Spleen (tissue), 11 donors: ENCODE measurements at regions not wholly inside any gene's neighbourhood (a gene's known extent, or its start where the extent isn't known, plus 50 kb on each side); places are given as distances from the start of the nearest gene placed in this dataset.

Experiments
- DNase-seq: peaks from one replicate; pipeline ENCODE4 v3.0.0-alpha.2; 2020
- H3K27ac ChIP-seq, 8 donors: fragments of 200-600 bp; sonication (generic) in 7 of 8; 1 replicate in 4 of 8; 2 replicates in 4 of 8; pipeline versions ENCODE4 v1.5.0 to v1.8.0; 2016 to 2021; ENCODE audit warnings: inconsistent platforms in 4 of 8, mild to moderate bottlenecking in 4 of 8, moderate library complexity in 1 of 8
- H3K27me3 ChIP-seq, 7 donors: fragments of 200-600 bp; sonication (generic) in 6 of 7; replicated peaks in 1 of 7; 1 replicate in 4 of 7; 2 replicates in 3 of 7; pipeline versions ENCODE4 v1.5.0 to v1.8.0; 2016 to 2021; ENCODE audit warnings: inconsistent platforms in 3 of 7, mild to moderate bottlenecking in 1 of 7
- H3K36me3 ChIP-seq, 6 donors: fragments of 200-600 bp; sonication (generic) in 5 of 6; 1 replicate in 4 of 6; 2 replicates in 2 of 6; pipeline versions ENCODE4 v1.5.0 to v1.8.0; 2016 to 2021; ENCODE audit warnings: inconsistent platforms in 2 of 6
- H3K4me1 ChIP-seq, 6 donors: fragments of 200-600 bp; sonication (generic) in 5 of 6; 1 replicate in 3 of 6; 2 replicates in 3 of 6; pipeline versions ENCODE4 v1.5.0 to v1.8.0; 2016 to 2021; ENCODE audit warnings: inconsistent platforms in 3 of 6
- H3K4me3 ChIP-seq, 8 donors: fragments of 200-600 bp; sonication (generic) in 7 of 8; 1 replicate in 4 of 8; 2 replicates in 4 of 8; pipeline versions ENCODE4 v1.5.0 to v1.8.0; 2016 to 2021; ENCODE audit warnings: inconsistent platforms in 4 of 8, mild to moderate bottlenecking in 4 of 8, moderate library complexity in 2 of 8
- H3K9me3 ChIP-seq, 8 donors: fragments of 200-600 bp; sonication (generic) in 7 of 8; 1 replicate in 4 of 8; 2 replicates in 4 of 8; pipeline versions ENCODE4 v1.5.0 to v1.8.0; 2016 to 2021; ENCODE audit warnings: inconsistent platforms in 4 of 8
- CTCF ChIP-seq, 11 experiments: fragments of 200-600 bp in 7 of 11; fragments of 450-650 bp in 4 of 11; sonication (generic) in 4 of 11; IDR thresholded peaks in 8 of 11; conservative IDR thresholded peaks in 3 of 11; 1 replicate in 7 of 11; 2 replicates in 4 of 11; pipeline versions ENCODE4 v1.4.0 to v1.8.0; 2016 to 2021; ENCODE audit warnings: antibody characterized with exemption in 11 of 11, inconsistent platforms in 4 of 11, mild to moderate bottlenecking in 1 of 11
- POLR2A ChIP-seq, 3 donors: fragments of 450-650 bp; IDR thresholded peaks; one replicate each; pipeline ENCODE4 v1.5.1; 2017; ENCODE audit warnings: antibody characterized with exemption in 3 of 3, mild to moderate bottlenecking in 1 of 3
- POLR2AphosphoS5 ChIP-seq, 3 donors: sonication (generic); formaldehyde crosslinking; IDR thresholded peaks; one replicate each; pipeline ENCODE4 v1.5.1; 2017; ENCODE audit warnings: antibody characterized with exemption in 3 of 3
- WGBS, 5 donors: extraction: QIAGEN DNeasy Blood & Tissue Kit in 3 of 5; methylation state at CpG; one replicate each; pipeline versions ENCODE4 v1.1.5 to v1.1.7; 2013 to 2018; 5-methylcytosine and 5-hydroxymethylcytosine counted together
- intact Hi-C: fragments of 100-400 bp; cut with DNase I; formaldehyde crosslinking; loops from one replicate; pipeline ENCODE4 v1.15.0; 2023; ENCODE audit warnings: low total_unique reads
- donor health status: healthy with polysubstance abuse.
- donor health status: DM: no; HTN: no; CAD: no; lungs with moderate emphysema.
- donor health status: DM: no; HTN: no; CAD: no.
- donor health status: Bipolar disorder and iron deficiency.
- donor health status: healthy.
- donor health status: DM: no; HTN: no; CAD: no.
- donor health status: DM: yes; HTN: yes; CAD: no.

- intact Hi-C loops = no loop called here
- no peak for DNase-seq
- no peaks in the 10 kb centered on the region for H3K4me1 ChIP-seq
- no peak overlapping the region for H3K27ac ChIP-seq
- H3K36me3 ChIP-seq = no peaks in the 10 kb centered on the region
- H3K27me3 ChIP-seq = no peaks in the 10 kb centered on the region
- H3K4me3 ChIP-seq = no peak overlapping the region
- peaks cover 0 to 6% (median 0%) of the 10 kb centered on the region in 8 donors for H3K9me3 ChIP-seq
- TF ChIP-seq CTCF (IDR thresholded peaks at IDR 0.05 in 8 of 11, conservative IDR thresholded peaks at IDR 0.05 in 3 of 11) (no peak), POLR2AphosphoS5 (IDR thresholded peaks at IDR 0.05) (no peak), POLR2A (IDR thresholded peaks at IDR 0.05) (no peak)
- 92 to 97% (median 96%) methylated on average over 2 of the region's 2 CpGs for WGBS, 5 donors
Measured at GRCh38 chr6:21462519-21462852, 131.1 kb upstream of the SOX4 start.

GRCh38 chr6:21467091-21467490 is 126.5 kb upstream of the SOX4 start:
- TF ChIP-seq CTCF (IDR thresholded peaks at IDR 0.05 in 8 of 11, conservative IDR thresholded peaks at IDR 0.05 in 3 of 11) (no peak), POLR2AphosphoS5 (IDR thresholded peaks at IDR 0.05) (no peak), POLR2A (IDR thresholded peaks at IDR 0.05) (no peak)
- Histone ChIP-seq H3K27ac (no peak overlapping the region), H3K4me3 (no peak overlapping the region), H3K9me3 (peaks cover 0 to 6% (median 0%) of the 10 kb centered on the region in 8 donors), H3K27me3 (no peaks in the 10 kb centered on the region), H3K36me3 (no peaks in the 10 kb centered on the region), H3K4me1 (no peaks in the 10 kb centered on the region)
- 94 to 99% (median 98%) methylated on average over 2 to 8 of the region's 8 CpGs for WGBS, 5 donors
- intact Hi-C loops = no loop called here
- DNase-seq = no peak

- H3K36me3 ChIP-seq = no peaks in the 10 kb centered on the region
- DNase-seq = no peak
- no peaks in the 10 kb centered on the region for H3K4me1 ChIP-seq
- H3K4me3 ChIP-seq = no peak overlapping the region
- 60 to 95% (median 77%) methylated on average over 1 of the region's 1 CpG for WGBS, 5 donors
- no peak for TF ChIP-seq CTCF (IDR thresholded peaks at IDR 0.05 in 8 of 11, conservative IDR thresholded peaks at IDR 0.05 in 3 of 11)
- no peak for TF ChIP-seq POLR2A (IDR thresholded peaks at IDR 0.05)
- no peak for TF ChIP-seq POLR2AphosphoS5 (IDR thresholded peaks at IDR 0.05)
- H3K27me3 ChIP-seq = no peaks in the 10 kb centered on the region
- peaks cover 0 to 6% (median 0%) of the 10 kb centered on the region in 8 donors for H3K9me3 ChIP-seq
- no peak overlapping the region for H3K27ac ChIP-seq
- intact Hi-C loops = no loop called here
Measured at GRCh38 chr6:21468461-21468860, 125.1 kb upstream of the SOX4 start.

GRCh38 chr6:21469213-21469612 is 124.3 kb upstream of the SOX4 start:
- TF ChIP-seq CTCF (IDR thresholded peaks at IDR 0.05 in 8 of 11, conservative IDR thresholded peaks at IDR 0.05 in 3 of 11) = no peak
- no peak for TF ChIP-seq POLR2AphosphoS5 (IDR thresholded peaks at IDR 0.05)
- no peak for TF ChIP-seq POLR2A (IDR thresholded peaks at IDR 0.05)
- WGBS, 5 donors = 92 to 99% (median 96%) methylated on average over 3 of the region's 3 CpGs
- no peaks in the 10 kb centered on the region for H3K4me1 ChIP-seq
- no peak overlapping the region for H3K27ac ChIP-seq
- H3K36me3 ChIP-seq = no peaks in the 10 kb centered on the region
- intact Hi-C loops = no loop called here
- H3K4me3 ChIP-seq = no peak overlapping the region
- no peak for DNase-seq
- no peaks in the 10 kb centered on the region for H3K27me3 ChIP-seq
- H3K9me3 ChIP-seq = peaks cover 0 to 6% (median 0%) of the 10 kb centered on the region in 8 donors
